Panc1 (cell line): ENCODE measurements at regions not wholly inside any gene's neighbourhood (a gene's known extent, or its start where the extent isn't known, plus 50 kb on each side); places are given as distances from the start of the nearest gene placed in this dataset.

Experiments used
- CTCF ChIP-seq: fragments of 450-650 bp; IDR thresholded peaks from 2 replicates; pipeline ENCODE4 v1.5.1; 2017; ENCODE audit warnings: mild to moderate bottlenecking
- POLR2AphosphoS5 ChIP-seq: IDR thresholded peaks from 2 replicates; pipeline ENCODE4 v1.6.1; 2012; ENCODE audit warnings: mild to moderate bottlenecking, low read depth, low read length, moderate library complexity

- TF ChIP-seq CTCF (no peak), POLR2AphosphoS5 (no peak)
Measured at GRCh38 chr16:5449901-5450300, 352.3 kb upstream of the EEF2KMT start.
